ENCODE measurements at regions not wholly inside any gene's neighbourhood (a gene's known extent, or its start where the extent isn't known, plus 50 kb on each side); places are given as distances from the start of the nearest gene placed in this dataset.

GRCh38 chr16:5678371-5678770, 580.8 kb upstream of the EEF2KMT start:
- DNase-seq (ENCODE audit: low read depth, low spot score), result peak; percentile 6
- Mint-ChIP-seq H3K4me3 (no peak overlapping the region), H3K4me1 (no peaks in the 10 kb centered on the region), H3K9me3 (no peaks in the 10 kb centered on the region), H3K27me3 (ENCODE audit: low read depth) (peaks cover 61% of the 10 kb centered on the region), H3K36me3 (ENCODE audit: low read depth) (no peaks in the 10 kb centered on the region), H3K27ac (ENCODE audit: unreplicated experiment) (no peak overlapping the region)
- TF ChIP-seq CTCF (conservative IDR thresholded peaks at IDR 0.05), result no peak

- no peak overlapping the region for H3K4me3 Mint-ChIP-seq
- no peak overlapping the region for H3K27ac Mint-ChIP-seq (ENCODE audit: unreplicated experiment)
- no peak for TF ChIP-seq CTCF (conservative IDR thresholded peaks at IDR 0.05)
- H3K9me3 Mint-ChIP-seq, result no peaks in the 10 kb centered on the region
- DNase-seq (ENCODE audit: low read depth, low spot score), result no peak
- H3K4me1 Mint-ChIP-seq, result no peaks in the 10 kb centered on the region
- H3K27me3 Mint-ChIP-seq (ENCODE audit: low read depth), result peaks cover 53% of the 10 kb centered on the region
- H3K36me3 Mint-ChIP-seq (ENCODE audit: low read depth), result no peaks in the 10 kb centered on the region
Observed at GRCh38 chr16:5671421-5671820, 573.8 kb upstream of the EEF2KMT start.

DNA sequence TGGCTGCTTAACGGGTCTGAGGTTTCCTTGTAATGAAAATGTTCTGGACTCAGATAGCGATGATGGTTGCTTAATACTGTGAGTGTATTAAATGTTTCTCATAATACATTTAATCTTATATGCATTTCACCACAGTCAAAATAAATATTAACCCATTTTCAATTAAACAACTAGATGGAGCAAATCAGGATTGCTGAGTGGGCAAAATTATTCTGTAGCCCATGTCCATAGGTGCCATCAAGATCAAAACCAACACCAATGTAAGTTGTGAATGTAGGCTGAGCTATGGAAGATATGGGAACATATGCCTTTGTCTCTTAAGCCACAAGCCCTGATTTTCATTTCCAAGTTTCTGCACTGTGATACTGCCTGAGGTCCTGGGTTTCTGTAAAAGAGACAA, 572.6 kb upstream of the EEF2KMT start:
- Mint-ChIP-seq H3K27ac (ENCODE audit: unreplicated experiment) (no peak overlapping the region), H3K4me3 (no peak overlapping the region), H3K36me3 (ENCODE audit: low read depth) (no peaks in the 10 kb centered on the region), H3K27me3 (ENCODE audit: low read depth) (peaks cover 48% of the 10 kb centered on the region), H3K9me3 (no peaks in the 10 kb centered on the region), H3K4me1 (no peaks in the 10 kb centered on the region)
- DNase-seq (ENCODE audit: low read depth, low spot score), result no peak
- TF ChIP-seq CTCF (conservative IDR thresholded peaks at IDR 0.05), result no peak

DNA sequence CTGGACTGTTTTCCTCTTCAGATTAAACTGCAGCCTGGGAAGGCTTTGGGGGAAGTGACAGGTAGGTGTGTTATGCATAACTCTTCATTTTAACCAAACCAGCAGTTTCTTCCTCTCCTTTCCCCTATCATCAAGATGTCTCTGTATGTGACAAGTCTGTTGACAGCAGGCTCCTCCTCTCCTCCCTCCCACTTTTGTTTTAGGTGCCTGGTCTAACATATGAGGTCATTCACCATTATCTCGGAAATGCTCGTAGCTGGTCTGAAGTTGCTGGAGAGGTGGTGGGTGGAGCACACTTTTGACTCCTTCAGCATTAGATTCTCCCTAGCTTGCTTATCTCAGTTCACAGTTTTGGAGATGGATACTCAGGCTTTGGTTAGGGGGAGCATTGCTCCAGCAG, 571.0 kb upstream of the EEF2KMT start:
- Mint-ChIP-seq H3K27me3 (ENCODE audit: low read depth) (peaks cover 35% of the 10 kb centered on the region), H3K27ac (ENCODE audit: unreplicated experiment) (no peak overlapping the region), H3K4me3 (no peak overlapping the region), H3K9me3 (no peaks in the 10 kb centered on the region), H3K4me1 (no peaks in the 10 kb centered on the region), H3K36me3 (ENCODE audit: low read depth) (no peaks in the 10 kb centered on the region)
- TF ChIP-seq CTCF (conservative IDR thresholded peaks at IDR 0.05), result no peak
- DNase-seq (ENCODE audit: low read depth, low spot score), result no peak

DNA sequence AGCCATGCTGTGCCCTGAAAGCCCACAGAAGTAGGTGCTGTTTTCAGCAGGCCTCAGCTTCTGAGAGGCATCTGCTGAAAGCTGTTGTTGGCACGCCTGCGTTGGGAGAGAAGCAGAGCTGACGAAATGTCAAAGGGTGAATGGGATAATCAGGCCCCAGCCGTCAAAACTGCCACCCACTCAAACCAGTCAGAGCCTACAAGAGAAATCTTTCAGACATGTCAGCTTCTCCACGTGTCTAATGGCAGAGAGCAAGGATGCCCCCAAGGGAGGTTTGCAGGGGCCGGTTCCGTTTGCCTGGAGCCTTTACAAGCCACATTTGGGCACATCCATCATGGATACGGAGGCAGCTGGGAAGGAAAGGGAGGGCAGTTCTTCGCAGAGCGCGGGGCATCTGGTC, 568.2 kb upstream of the EEF2KMT start:
- no peaks in the 10 kb centered on the region for H3K36me3 Mint-ChIP-seq (ENCODE audit: low read depth)
- H3K27me3 Mint-ChIP-seq (ENCODE audit: low read depth), result peaks cover 21% of the 10 kb centered on the region
- no peak for DNase-seq (ENCODE audit: low read depth, low spot score)
- H3K4me1 Mint-ChIP-seq, result no peaks in the 10 kb centered on the region
- no peak for TF ChIP-seq CTCF (conservative IDR thresholded peaks at IDR 0.05)
- H3K4me3 Mint-ChIP-seq, result no peak overlapping the region
- no peaks in the 10 kb centered on the region for H3K9me3 Mint-ChIP-seq
- no peak overlapping the region for H3K27ac Mint-ChIP-seq (ENCODE audit: unreplicated experiment)

DNA sequence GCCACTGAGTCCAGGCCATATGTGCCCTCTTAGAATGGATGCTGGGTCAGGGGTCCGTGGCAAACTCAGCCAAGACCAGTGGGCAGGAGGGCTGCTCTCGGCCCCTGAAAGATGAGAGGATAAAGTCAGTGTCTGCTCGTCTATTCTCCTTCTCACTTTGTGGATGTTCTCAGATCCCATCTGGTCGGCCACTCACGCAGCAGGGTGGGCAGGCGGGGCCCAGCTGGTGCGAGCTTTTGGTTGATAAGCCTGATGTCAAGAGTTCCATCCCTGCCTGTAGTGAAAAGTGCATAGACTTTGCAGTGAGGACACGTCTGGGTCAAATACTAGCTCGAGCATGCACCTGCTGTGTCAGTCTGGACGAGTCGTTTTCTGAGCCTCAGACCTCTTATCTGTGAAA, 556.2 kb upstream of the EEF2KMT start:
- Mint-ChIP-seq H3K36me3 (ENCODE audit: low read depth) (no peaks in the 10 kb centered on the region), H3K4me1 (no peaks in the 10 kb centered on the region), H3K27ac (ENCODE audit: unreplicated experiment) (no peak overlapping the region), H3K27me3 (ENCODE audit: low read depth) (peaks cover 17% of the 10 kb centered on the region), H3K4me3 (no peak overlapping the region), H3K9me3 (no peaks in the 10 kb centered on the region)
- TF ChIP-seq CTCF (conservative IDR thresholded peaks at IDR 0.05), result no peak
- DNase-seq (ENCODE audit: low read depth, low spot score), result no peak
